Spleen (tissue), 7 donors: ENCODE measurements at regions not wholly inside any gene's neighbourhood (a gene's known extent, or its start where the extent isn't known, plus 50 kb on each side); places are given as distances from the start of the nearest gene placed in this dataset.

Source experiments
- CTCF ChIP-seq, 11 experiments: fragments of 200-600 bp in 7 of 11; fragments of 450-650 bp in 4 of 11; sonication (generic) in 4 of 11; IDR thresholded peaks in 8 of 11; conservative IDR thresholded peaks in 3 of 11; 1 replicate in 7 of 11; 2 replicates in 4 of 11; pipeline versions ENCODE4 v1.4.0 to v1.8.0; 2016 to 2021; ENCODE audit warnings: antibody characterized with exemption in 11 of 11, inconsistent platforms in 4 of 11, mild to moderate bottlenecking in 1 of 11
- POLR2A ChIP-seq, 3 donors: fragments of 450-650 bp; IDR thresholded peaks; one replicate each; pipeline ENCODE4 v1.5.1; 2017; ENCODE audit warnings: antibody characterized with exemption in 3 of 3, mild to moderate bottlenecking in 1 of 3
- POLR2AphosphoS5 ChIP-seq, 3 donors: sonication (generic); formaldehyde crosslinking; IDR thresholded peaks; one replicate each; pipeline ENCODE4 v1.5.1; 2017; ENCODE audit warnings: antibody characterized with exemption in 3 of 3
- donor health status: DM: no; HTN: no; CAD: no; lungs with moderate emphysema.
- donor health status: DM: no; HTN: no; CAD: no.
- donor health status: DM: no; HTN: no; CAD: no.

- TF ChIP-seq CTCF (IDR thresholded peaks at IDR 0.05 in 8 of 11, conservative IDR thresholded peaks at IDR 0.05 in 3 of 11) (no peak), POLR2A (IDR thresholded peaks at IDR 0.05) (no peak), POLR2AphosphoS5 (IDR thresholded peaks at IDR 0.05) (no peak)
Measured at GRCh38 chr1:177432897-177433296, 262.1 kb downstream of the BRINP2 start.
